ENCODE measurements at regions not wholly inside any gene's neighbourhood (a gene's known extent, or its start where the extent isn't known, plus 50 kb on each side); places are given as distances from the start of the nearest gene placed in this dataset.

DNA sequence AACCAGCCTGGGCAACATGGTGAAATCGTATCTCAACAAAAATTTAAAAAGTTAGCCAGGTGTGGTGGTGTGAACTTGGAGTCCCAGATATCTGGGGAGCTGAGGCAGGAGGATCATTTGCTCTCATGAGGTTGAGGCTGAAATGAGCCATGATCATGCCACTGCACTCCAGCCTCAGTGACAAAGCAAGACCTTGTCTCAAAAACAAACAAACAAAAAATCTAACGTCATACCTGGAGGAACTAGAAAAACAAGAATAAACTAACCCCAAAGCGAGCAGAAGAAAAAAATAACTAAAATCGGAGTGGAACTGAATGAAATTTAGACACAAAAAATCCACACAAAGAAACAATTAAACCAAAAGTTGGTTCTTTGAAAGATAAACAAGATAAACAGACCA, 1885.1 kb downstream of the OLFM4 start:
- TF ChIP-seq, protein P1, sequence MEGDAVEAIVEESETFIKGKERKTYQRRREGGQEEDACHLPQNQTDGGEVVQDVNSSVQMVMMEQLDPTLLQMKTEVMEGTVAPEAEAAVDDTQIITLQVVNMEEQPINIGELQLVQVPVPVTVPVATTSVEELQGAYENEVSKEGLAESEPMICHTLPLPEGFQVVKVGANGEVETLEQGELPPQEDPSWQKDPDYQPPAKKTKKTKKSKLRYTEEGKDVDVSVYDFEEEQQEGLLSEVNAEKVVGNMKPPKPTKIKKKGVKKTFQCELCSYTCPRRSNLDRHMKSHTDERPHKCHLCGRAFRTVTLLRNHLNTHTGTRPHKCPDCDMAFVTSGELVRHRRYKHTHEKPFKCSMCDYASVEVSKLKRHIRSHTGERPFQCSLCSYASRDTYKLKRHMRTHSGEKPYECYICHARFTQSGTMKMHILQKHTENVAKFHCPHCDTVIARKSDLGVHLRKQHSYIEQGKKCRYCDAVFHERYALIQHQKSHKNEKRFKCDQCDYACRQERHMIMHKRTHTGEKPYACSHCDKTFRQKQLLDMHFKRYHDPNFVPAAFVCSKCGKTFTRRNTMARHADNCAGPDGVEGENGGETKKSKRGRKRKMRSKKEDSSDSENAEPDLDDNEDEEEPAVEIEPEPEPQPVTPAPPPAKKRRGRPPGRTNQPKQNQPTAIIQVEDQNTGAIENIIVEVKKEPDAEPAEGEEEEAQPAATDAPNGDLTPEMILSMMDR (IDR thresholded peaks at IDR 0.05; ENCODE audit: poor library complexity, severe bottlenecking) = no peak
- no peak for TF ChIP-seq EP300 (conservative IDR thresholded peaks at IDR 0.05; ENCODE audit: poor library complexity, severe bottlenecking)
- TF ChIP-seq, protein P2, sequence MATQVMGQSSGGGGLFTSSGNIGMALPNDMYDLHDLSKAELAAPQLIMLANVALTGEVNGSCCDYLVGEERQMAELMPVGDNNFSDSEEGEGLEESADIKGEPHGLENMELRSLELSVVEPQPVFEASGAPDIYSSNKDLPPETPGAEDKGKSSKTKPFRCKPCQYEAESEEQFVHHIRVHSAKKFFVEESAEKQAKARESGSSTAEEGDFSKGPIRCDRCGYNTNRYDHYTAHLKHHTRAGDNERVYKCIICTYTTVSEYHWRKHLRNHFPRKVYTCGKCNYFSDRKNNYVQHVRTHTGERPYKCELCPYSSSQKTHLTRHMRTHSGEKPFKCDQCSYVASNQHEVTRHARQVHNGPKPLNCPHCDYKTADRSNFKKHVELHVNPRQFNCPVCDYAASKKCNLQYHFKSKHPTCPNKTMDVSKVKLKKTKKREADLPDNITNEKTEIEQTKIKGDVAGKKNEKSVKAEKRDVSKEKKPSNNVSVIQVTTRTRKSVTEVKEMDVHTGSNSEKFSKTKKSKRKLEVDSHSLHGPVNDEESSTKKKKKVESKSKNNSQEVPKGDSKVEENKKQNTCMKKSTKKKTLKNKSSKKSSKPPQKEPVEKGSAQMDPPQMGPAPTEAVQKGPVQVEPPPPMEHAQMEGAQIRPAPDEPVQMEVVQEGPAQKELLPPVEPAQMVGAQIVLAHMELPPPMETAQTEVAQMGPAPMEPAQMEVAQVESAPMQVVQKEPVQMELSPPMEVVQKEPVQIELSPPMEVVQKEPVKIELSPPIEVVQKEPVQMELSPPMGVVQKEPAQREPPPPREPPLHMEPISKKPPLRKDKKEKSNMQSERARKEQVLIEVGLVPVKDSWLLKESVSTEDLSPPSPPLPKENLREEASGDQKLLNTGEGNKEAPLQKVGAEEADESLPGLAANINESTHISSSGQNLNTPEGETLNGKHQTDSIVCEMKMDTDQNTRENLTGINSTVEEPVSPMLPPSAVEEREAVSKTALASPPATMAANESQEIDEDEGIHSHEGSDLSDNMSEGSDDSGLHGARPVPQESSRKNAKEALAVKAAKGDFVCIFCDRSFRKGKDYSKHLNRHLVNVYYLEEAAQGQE (IDR thresholded peaks at IDR 0.05; ENCODE audit: borderline replicate concordance) = no peak
- no peak for TF ChIP-seq EZH2 (IDR thresholded peaks at IDR 0.05; ENCODE audit: borderline replicate concordance, insufficient read depth, low read length, poor library complexity, severe bottlenecking)
- no peak for TF ChIP-seq MXI1 (conservative IDR thresholded peaks at IDR 0.05; ENCODE audit: poor library complexity, severe bottlenecking)
- no peak for TF ChIP-seq TAF1 (IDR thresholded peaks at IDR 0.05; ENCODE audit: low read depth)
- no peak for TF ChIP-seq POLR2AphosphoS5 (IDR thresholded peaks at IDR 0.05)
- TF ChIP-seq SMC3 (conservative IDR thresholded peaks at IDR 0.05; ENCODE audit: poor library complexity) = no peak
- no peak for TF ChIP-seq RAD21 (conservative IDR thresholded peaks at IDR 0.05)
